ENCODE measurements at regions not wholly inside any gene's neighbourhood (a gene's known extent, or its start where the extent isn't known, plus 50 kb on each side); places are given as distances from the start of the nearest gene placed in this dataset.

DNA sequence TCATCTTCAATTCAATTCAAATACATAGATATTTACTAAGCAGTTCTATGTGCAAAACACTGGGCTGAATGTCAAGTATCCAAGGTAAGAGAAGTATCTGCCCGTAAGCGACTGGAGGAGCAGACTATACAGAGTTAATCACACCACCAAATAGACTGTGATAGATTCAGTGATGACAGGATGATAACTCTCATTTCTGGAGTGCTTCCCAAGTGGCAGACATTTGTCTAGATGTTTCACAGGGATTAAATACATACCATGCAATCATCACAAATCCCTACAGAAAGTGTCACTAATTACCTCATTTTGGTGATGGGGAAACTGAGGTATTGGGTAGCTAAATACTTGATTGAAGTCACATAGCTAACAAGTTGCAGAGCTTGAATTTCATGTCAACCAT lies 508.7 kb upstream of the TENM4 start:
- no peak for DNase-seq (ENCODE audit: low read depth in 2 of 3, low spot score in 2 of 3)

DNA sequence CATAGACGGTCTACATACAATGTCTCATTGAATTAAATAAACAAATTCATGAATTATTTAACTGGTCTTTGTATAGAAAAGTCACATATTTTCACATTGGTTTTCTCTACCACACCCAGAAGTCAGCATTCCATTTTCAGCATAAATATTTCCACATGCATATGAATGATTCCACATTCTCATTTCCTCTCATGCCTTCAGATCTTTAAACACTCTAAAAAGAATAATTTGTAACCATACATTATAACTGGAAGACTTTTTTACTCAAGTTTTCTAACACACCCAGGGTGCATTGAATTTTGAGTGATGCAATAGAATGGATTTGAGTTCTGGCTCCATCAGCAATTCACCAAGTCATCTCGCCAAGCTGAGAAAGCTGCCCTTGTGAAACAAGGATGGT lies 501.8 kb upstream of the TENM4 start:
- no peak for DNase-seq (ENCODE audit: low read depth in 2 of 3, low spot score in 2 of 3)

DNA sequence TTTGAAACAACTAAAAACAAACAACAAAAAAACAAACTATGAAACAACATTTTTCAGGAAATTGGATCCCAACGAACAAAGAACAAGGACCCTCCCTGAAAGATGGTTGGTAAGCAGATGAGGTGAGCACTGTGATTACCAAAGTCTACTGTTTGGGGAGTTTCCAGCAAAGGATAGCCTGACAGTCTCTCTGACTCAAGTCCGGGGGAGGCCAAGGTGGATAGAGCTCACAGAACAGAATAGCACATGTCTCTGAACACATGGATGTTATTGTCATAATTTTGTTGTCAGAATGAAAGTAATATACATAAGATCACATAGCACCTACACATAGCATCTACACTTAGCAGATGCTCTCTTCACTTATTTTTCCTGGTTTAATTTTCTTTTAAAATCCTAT lies 501.3 kb upstream of the TENM4 start:
- DNase-seq (ENCODE audit: low read depth in 2 of 3, low spot score in 2 of 3) = no peak

- no peak for DNase-seq (ENCODE audit: low read depth in 2 of 3, low spot score in 2 of 3)
These were observed 500.3 kb upstream of the TENM4 start for GRCh38 chr11:79940974-79941735.

- no peak for DNase-seq (ENCODE audit: low read depth in 2 of 3, low spot score in 2 of 3)
These were observed 499.3 kb upstream of the TENM4 start for GRCh38 chr11:79940165-79940564.

- no peak for DNase-seq (ENCODE audit: low read depth in 2 of 3, low spot score in 2 of 3)
These were observed 498.3 kb upstream of the TENM4 start for GRCh38 chr11:79939111-79939510.

- no peak for DNase-seq (ENCODE audit: low read depth in 2 of 3, low spot score in 2 of 3)
These were observed 497.0 kb upstream of the TENM4 start for GRCh38 chr11:79937676-79938334.

GRCh38 chr11:79932612-79933011 lies 491.8 kb upstream of the TENM4 start:
- no peak for DNase-seq (ENCODE audit: low read depth in 2 of 3, low spot score in 2 of 3)

DNA sequence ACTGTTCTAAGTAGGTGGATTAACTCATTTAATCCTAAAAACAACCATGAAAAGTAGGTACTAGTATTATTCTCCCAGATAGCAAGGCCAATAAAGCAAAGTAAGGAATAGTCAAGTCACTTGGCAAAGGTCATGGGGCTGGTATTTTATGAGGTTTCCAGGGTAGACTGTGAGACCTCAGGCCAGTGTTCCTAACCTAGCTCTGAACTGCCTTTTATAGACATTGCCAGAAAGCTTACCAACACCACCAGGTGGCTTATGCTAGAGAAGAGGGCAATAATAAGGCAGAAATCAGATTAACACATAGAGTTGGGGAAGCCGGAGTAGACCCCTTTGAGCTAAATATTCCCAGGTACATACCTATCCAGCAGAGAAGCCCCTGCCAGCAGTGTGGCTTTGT lies 490.9 kb upstream of the TENM4 start:
- no peak for DNase-seq (ENCODE audit: low read depth in 2 of 3, low spot score in 2 of 3)

GRCh38 chr11:79926707-79927106 lies 485.9 kb upstream of the TENM4 start:
- no peak for DNase-seq (ENCODE audit: low read depth in 2 of 3, low spot score in 2 of 3)

GRCh38 chr11:79925570-79925969 lies 484.7 kb upstream of the TENM4 start:
- DNase-seq (ENCODE audit: low read depth in 2 of 3, low spot score in 2 of 3) = no peak

DNA sequence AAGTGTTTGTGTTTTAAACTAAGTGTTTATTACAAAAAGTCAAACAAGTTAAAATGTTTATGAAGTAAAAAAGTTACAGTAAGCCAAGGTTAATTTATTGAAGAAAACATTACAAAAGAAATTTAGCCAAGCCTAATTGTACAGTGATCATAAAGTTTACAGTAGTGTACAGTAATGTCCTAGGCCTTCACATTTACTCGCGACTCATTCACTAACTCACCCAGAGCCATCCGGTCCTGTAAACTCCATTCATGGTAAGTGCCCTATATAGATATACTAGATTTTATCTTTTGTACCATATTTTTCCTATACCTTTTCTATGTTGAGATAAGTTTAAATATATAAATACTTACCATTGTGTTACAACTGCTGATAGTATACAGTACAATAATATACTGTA lies 481.8 kb upstream of the TENM4 start:
- DNase-seq (ENCODE audit: low read depth in 2 of 3, low spot score in 2 of 3) = no peak

- DNase-seq (ENCODE audit: low read depth in 2 of 3, low spot score in 2 of 3) = no peak
These were observed 479.6 kb upstream of the TENM4 start for GRCh38 chr11:79920480-79920879.

DNA sequence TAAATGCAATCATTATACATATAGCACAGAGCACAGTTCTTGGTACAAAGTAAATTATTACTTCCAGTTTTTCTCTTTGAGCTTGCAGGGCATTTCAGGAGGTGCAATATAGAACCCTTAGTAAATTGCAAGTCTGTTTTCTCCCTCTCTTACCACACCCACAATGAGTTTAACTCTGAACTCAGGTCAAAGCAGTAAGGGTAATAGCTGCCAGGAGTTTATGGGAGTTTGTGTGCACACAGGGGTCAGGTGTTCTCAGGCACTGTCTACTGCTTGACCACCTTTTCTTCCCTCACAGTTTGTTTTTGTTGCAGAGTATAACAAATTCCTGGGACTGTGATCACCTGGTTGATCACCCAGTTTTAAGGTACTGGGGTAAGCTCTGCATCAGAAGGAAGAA lies 478.5 kb upstream of the TENM4 start:
- no peak for DNase-seq (ENCODE audit: low read depth in 2 of 3, low spot score in 2 of 3)

DNA sequence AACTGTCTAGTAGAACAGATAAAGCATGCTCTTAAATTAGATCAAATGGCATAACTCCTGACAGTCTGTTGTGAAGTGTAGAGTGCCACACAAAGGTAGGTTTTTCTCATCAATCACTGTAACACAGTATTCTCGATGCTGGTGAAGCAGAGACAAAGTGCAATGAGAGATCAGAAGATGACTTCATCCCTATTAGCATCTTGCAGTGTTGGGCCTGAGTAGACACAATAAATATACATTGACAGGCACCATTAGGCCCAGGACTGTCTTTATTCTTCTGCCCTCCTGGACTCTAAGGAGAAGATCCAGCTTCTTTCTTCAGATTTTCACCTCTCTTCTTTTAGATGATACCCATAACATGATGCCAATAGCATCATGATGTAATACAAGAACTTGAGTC lies 478.0 kb upstream of the TENM4 start:
- no peak for DNase-seq (ENCODE audit: low read depth in 2 of 3, low spot score in 2 of 3)

DNA sequence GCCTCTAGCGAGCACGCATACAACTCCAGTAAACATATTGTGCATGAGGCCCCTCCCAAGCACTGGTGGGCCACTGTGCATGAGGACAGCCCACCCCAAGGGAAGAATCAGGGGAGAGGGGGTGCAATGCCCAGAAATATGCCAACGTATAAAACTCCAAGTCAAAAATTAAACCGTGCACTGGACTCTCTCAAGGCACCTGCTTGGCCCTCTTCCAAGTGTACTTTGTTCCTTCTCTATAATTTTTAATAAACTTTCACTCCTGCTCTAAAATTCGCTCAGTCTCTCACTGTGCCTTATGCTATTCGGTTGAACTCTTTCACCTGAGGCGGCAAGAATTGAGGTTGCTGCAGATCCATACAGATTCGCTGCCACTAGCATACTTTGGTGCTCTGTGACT lies 465.3 kb upstream of the TENM4 start:
- no peak for DNase-seq (ENCODE audit: low read depth in 2 of 3, low spot score in 2 of 3)

GRCh38 chr11:79902493-79902892 lies 461.7 kb upstream of the TENM4 start:
- no peak for DNase-seq (ENCODE audit: low read depth in 2 of 3, low spot score in 2 of 3)

DNA sequence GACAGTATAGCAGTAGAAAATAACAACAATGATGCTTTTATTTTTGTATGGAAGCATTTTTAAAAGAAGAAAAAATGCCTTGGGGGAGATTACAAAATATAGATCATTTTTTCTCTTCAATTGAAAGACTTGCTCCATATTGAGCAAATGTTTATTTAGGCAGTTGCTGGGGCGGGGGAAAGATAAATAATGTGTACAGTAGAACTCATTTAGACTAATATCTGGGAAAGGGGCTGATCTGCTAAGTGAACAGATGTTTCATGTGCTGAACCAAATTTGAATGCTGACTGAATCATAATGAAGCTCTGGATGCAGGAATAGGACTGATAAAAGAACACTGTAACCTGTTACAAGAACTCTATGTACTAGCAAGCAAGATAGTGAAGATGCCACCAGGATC lies 457.1 kb upstream of the TENM4 start:
- DNase-seq (ENCODE audit: low read depth in 2 of 3, low spot score in 2 of 3) = no peak

DNA sequence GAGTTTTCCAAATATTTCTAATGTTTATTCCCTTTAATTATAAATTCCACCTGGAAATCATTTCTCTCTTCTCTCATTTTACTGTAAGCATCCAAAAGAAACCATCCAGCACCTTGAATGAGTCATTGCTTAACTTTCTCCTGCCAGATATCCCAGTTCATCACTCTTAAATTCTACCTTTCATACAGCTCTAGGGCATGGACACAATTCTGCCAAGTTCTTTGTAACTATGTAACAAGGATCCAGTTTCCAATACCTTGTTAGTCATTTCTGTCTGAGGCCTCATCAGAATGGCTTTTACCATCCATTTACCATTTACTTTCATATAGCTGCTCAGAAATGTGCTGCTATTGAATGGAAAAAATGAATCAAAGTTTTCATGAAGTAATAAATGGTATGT lies 455.4 kb upstream of the TENM4 start:
- DNase-seq (ENCODE audit: low read depth in 2 of 3, low spot score in 2 of 3) = no peak

DNA sequence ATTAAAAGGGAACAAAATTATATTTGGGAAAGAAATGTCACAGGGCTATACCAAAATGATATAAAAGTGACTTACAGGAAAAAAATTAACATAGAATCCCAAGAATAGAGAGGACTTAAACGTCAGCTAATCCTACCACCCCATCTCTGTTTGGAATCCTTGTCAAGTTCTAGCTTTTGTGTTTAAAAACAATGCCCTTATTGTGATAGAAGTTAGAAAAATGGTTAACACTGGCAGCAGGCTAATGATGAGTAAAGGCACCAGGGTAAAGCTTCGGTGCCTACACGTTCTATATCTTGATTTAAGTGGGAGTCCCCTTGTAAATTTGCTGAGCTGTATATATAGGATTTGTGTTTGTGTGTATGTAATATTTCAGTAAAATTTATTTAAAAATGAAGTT lies 453.3 kb upstream of the TENM4 start:
- DNase-seq (ENCODE audit: low read depth in 2 of 3, low spot score in 2 of 3) = no peak

DNA sequence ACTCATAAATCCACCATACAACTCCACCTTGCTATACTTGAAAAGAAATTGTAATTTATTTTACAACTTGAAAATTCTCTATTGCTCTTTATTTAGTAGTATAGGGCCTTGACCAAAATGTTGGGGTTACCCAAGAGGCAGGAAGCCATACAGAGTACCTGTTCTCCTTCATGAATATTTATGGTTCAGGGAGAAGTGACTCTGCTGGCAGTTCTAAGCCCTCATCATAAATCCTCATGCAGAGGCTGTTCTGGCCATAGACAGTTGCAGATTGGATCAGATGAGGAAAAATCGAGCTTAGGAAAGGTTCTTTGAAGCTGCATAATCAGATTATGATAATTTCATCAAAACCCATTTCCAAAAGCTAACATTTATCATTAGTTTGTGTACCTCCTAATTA lies 449.4 kb upstream of the TENM4 start:
- DNase-seq (ENCODE audit: low read depth in 2 of 3, low spot score in 2 of 3) = no peak

- no peak for DNase-seq (ENCODE audit: low read depth in 2 of 3, low spot score in 2 of 3)
These were observed 424.1 kb upstream of the TENM4 start for GRCh38 chr11:79864882-79865281.

DNA sequence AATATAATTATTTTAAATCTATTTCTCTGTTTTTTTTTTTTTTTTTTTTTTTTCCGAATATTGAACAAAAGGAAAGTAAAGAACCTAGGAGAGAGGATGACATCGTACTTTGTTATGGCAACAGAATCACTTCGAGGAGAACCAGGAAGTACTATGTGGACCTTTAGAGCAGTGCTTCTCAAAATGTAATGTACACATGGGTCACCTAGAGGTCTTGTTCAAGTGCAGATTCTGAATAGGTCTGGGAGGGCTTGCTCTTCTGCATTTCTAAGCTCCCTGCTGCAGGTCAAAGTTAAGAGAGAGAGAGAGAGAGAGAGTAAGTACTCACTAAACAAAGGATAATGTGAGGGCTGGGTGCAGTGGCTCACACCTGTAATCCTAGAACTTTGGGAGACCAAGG lies 419.5 kb upstream of the TENM4 start:
- DNase-seq (ENCODE audit: low read depth in 2 of 3, low spot score in 2 of 3) = no peak

All from activated CD8-positive, alpha-beta memory T cell treated with anti-CD3 and anti-CD28 coated beads for 48 hours (primary cell).